Activated gamma-delta T cell (primary cell): ENCODE measurements at regions not wholly inside any gene's neighbourhood (a gene's known extent, or its start where the extent isn't known, plus 50 kb on each side); places are given as distances from the start of the nearest gene placed in this dataset.

Source experiments
- DNase-seq: peaks from one replicate; lab custom pipeline; 2025; lab: John Stamatoyannopoulos, UW

DNA sequence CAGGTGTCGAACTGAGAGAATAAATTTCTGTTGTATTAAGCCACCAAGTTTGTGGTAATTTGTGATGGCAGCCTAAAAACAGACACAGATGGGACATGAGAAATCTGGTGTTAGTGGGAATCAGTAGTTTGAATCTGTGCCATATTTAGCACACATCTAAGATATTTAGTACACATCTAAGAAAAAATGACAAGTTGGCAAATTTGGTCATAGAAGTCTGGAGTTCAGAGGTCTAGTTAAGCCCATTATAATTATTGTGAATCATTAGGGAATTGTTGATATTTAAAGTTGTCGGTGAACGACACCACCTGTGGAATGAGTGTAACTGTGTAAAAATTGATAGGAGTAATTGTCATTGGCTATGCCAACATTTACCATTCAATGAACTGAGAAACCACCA is 1138.8 kb upstream of the TMEFF2 start:
- DNase-seq: no peak

DNA sequence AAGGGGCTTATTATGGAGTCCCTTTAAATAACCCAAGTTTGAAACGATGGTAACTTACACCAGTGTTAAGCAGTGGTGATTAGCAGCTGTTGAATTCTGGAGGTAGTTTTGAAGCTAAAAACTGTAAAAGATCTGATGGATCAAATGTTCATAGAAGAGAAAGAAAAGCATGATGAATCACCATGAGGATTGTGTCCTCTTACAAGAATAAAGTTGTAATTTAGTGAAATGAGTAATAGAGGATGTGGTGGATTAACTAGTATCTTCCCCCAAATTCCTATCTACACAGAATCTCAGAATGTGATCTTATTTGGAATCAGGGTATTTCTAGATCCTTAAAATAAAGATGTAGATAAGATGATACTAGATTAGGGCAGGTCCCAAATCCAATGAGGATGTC is 1138.2 kb upstream of the TMEFF2 start:
- no peak for DNase-seq

DNA sequence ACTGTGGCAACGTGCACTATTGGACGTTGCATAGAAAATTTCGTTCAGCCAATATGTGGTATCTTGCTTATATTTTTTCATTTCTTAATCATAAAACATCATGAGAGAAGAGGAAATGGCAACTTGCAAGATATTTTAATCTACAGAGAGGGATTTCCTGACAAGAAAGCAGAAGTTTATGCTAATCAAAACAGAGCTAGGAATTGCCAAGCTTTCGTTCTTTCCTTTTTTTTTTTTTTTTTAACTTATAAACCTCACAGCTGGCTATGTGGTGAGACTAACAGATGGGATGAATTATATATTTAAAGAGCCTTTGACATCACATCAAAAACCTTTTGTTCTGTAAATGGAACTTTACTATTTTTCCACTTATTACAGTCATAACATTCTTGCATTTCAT is 1136.9 kb upstream of the TMEFF2 start:
- no peak for DNase-seq

DNA sequence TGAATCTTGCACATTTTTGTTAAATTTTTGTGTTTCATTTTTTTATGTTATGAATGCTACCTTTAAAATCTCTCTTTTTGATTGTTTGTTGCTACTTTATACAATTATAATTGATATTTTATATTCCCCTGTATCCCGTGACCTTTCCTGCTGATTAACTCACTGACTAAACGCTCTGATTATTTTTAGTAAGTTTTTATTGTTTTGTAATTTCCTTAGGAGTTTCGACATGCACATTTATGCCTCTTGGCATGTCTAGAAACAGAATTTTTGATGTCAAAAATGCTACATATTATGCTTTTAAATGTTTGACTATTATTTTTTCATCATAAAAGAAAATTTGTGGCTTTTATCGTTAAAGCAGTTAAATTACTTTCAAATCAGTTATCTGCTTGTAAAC is 1131.6 kb upstream of the TMEFF2 start:
- no peak for DNase-seq

DNA sequence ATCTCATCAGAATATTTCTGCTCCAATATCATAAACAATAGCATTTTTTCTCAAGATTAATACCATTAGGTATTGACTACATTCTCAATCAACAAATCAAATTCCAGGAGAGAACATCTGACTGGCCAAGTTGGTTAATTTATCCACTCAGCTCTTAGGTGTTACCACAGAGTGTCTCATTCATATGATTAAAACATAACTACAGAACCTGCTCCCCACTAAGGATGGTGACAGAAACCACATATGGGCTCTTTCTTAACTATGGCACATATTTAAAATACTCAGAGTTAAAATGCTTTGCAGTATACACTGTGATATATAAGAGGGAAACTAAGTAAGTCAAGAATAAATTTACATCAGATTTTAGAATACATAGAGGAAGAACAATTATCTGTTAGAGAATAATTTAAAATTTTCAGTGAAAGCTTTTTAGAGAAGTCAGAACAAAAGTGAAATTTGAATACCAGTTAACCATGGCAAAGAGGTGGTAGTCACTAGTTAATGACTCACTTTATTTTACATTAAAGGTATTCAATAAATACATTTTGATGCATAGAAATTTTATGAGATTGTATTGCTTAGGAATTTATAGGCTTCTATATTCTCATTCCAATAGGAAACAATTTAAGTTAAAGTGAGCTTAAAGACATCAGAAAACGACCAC is 1120.8 kb upstream of the TMEFF2 start:
- DNase-seq: no peak

DNA sequence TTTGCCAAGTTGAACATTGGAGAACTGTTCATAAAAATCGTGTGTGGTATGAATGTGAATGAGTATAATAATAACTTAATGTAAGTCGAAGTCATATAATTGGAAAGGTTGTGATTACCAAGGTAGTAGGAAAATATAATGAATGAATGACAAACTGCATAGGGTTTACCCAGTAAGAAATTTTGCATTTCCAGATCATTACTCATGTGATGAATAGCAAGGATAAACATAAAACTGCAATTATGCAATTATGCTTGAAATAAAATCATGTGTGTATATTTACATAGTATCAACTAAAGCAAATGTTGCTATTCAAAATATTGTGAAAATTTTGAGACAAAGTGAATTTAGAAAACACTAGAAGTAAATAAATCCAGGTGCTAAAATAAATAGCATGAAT is 1108.7 kb upstream of the TMEFF2 start:
- DNase-seq: no peak

DNA sequence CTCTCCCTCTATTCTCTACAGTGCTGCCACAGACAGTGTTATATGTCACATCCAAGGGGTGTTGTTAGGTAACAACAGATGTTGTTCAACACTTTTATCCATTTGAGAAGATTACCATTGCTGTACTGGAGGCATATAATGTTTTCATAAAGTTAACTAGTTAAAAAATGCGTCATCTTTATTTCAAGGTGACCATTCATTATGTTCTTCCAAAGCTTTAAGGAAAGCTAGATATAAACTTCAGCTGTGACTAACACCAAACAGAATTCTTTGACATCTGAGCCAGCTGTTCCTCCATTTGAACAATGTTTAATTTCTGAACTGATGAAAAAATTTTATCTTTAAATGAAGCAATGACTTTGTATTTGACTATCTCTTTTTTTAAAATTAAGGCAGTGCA is 1099.6 kb upstream of the TMEFF2 start:
- DNase-seq: no peak

DNA sequence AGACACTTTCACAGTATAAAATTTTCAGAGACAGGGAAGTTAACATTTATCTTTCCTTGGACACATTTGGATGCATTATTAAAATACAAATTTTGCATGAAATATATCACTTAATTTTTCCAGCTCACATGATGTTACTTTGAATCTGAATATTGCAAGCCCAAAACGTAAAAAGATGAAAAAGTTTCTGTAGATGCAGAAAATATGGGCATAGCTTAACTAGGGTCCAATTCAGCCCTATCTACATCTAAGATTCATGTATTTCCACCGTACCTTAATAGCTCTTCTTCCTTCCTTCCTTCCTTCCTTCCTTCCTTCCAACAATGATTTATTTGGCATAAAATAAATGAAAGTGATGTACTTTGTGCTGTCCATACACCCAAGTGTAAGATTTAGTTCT is 1084.6 kb upstream of the TMEFF2 start:
- DNase-seq: no peak

DNA sequence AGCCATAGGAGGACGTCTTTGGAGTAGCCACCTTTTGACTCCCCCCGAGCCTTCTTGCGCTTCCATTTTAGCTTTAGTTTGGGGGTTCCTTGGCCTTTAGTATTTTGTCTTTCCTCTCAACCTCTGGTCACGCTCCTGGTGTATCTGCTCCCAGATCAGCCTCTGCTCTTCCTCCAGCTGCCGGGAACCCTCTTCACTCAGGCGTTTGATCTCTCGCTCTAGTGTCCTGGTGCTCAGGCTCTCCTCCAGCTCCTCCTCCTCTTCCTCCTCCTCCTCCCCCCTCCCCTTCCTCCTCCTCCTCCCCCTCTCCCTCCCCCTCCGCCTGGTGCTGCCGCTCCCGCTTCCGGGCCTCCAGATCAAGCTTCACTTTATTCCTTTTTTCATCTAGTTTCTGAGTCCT is 1082.3 kb upstream of the TMEFF2 start:
- DNase-seq: no peak

DNA sequence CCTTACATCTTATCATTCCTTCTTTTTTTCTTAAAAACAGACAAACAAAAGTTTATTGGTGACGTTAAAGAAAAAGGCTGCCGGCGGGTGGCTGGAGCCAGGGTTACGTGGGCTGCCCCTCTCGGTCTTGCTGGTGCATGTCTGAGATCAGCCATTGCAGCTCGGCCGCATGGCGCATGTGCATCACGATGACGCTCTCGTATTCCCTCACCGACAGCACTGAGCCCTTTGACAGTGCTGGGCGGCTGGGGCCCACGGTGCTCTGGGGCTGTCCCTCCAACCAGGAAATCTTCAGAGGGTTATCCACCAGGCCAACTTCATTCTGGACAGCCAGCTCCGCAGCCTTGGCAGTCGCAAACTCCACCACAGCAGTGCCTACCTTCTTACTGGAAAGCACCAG is 1081.8 kb upstream of the TMEFF2 start:
- no peak for DNase-seq

DNA sequence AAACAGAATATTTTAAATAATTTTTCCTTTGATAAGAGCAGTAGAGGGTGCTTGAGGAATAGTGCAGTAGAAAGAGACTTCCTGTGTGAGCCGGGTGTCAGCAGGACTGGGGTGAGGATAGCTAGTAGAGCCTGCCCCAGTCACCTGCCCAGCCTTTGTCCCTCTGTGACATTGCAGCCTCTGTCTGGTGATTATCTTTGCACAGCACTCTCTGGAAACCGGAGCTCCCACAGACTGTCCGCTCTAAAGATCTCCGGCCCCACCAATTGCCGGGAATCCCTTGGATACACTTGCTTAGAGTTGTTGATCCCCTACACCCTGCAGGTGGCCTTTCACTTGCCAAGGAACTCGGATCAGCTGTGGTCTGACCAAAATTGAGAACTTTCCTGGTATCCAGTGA is 1081.3 kb upstream of the TMEFF2 start:
- DNase-seq: no peak

DNA sequence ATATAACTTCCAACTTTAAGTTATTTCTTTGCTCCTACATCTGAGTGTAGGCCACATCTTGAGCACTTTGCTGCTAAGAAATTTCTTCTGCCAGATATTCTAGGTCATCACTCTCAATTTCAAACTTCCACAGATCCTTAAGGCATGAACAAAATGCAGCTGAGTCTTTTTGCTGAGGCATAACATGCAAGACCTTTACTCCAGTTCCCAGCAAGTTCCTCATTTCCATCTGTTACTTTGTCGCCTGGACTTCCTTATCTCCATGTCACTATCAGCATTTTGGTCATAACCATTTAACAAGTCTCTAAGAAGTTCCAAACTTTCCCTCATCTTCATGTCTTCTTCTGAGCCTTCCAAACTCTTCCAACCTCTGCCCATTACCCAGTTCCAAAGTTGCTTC is 1077.3 kb upstream of the TMEFF2 start:
- no peak for DNase-seq

DNA sequence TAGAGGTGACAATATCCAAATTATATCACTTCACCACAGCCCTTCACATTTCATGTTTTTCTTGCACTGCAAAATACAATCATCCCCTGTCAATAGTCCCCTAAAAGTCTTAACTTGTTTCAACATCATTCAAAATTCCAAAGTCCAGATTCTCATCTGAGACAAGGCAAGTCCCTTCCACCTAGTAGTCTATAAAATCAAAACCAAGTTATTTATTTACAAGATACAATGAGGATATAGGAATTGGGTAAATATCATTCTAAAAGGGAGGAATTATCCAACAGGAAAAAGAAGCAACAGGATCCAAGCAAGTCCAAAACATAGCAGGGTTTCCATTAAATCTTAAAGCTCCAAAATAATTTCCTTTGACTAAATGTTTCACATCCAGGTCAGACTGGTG is 1076.1 kb upstream of the TMEFF2 start:
- no peak for DNase-seq

DNA sequence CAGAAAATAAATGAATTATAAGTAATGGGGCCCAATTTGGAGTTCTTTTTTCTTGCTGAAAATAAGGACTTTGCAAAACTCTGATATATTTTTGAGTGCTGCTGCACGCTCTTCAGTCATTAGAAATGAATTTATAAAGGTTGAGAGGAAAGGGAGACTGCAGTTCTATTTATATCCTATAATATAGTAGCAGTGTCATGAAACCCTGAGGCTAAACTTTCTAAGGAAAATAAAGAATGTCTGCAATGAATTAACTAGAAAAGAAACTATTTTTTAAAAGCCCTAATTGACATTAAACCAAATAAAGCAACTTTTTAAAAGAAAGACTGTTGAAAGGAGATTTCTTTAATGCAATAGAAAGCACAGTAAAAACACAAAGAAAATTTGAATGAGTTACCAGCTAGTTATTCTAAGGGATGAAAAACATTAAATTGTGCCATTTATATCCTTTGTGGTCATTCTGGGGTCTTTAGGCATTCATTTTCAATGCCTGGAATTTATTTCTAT is 1072.8 kb upstream of the TMEFF2 start:
- DNase-seq: no peak

DNA sequence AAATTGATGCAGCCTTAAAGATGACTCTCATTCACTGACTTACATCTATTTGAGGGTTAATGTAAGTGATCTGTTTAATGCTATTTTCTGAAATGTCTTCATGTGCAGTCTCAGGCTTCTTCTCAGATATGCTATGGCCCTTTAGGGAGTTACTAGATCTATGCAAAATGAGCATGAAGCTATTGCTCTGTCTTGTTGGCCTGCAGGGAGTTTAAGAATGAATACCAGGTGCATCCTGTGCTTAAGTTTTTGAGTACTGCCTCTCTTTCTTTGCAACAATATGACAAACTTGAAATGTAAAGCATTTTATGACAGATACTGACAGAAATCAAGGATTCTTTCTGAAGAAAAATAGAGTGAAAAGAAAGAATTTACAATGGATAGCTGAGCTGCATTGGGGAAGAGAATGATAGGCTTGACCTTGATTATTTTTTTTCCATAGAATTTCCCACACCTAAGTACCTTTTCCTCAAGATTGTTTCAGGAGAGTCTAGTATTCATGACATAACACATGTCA is 1058.3 kb upstream of the TMEFF2 start:
- DNase-seq: no peak

DNA sequence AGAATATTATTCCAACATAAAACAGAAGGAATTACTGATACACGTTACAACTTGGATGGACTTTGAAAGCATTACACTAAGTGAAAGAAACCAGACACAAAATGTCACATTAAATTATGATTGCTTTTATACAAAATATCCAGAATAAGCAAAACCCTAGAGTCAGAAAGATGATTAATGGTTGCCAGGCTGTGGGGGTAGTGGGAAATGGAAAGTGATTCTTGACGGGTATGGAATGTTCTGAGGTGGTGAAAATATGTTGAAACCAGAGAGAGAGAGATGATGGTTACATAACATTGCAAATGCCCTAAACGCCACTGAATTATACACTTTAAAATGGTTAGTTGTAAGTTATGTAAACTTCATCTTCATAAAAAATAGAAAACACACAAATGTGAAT is 1057.2 kb upstream of the TMEFF2 start:
- no peak for DNase-seq

DNA sequence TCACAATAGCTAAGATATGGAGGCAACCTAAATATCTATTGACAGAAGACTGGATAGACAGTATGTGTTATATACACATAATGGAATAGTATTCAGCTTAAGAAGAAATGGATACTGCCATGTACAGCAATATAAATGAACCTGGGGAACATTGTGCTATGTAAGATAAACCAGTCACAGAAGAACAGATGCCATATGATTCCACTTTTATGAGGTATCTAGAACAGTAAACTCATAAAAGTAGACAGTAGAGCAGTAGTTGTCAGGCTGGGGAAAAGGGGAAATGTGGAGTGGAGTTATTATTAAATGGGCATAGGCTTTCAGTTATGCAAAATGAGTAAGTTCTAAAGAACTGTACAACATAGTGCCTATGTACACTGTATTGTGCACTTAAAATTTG is 1055.7 kb upstream of the TMEFF2 start:
- DNase-seq: no peak

DNA sequence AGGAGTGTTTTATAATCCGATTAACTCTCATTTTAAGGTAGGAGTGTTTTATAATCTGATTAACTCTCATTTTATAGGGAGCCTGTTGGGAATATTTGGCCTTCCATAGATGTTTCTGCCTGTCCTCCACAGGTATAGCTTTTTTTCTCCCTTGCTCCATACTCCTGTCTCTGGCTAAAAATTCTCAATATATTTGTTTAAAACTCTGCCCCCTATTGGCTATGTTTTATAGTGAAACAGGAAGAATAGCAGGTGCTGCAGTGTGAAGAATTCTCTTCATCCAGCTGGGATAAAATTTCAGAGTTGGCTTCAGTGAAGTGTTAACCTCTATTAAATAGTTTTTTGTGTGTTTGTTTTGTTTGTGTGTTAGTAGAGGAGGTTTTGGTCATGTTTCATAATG is 1046.0 kb upstream of the TMEFF2 start:
- no peak for DNase-seq

DNA sequence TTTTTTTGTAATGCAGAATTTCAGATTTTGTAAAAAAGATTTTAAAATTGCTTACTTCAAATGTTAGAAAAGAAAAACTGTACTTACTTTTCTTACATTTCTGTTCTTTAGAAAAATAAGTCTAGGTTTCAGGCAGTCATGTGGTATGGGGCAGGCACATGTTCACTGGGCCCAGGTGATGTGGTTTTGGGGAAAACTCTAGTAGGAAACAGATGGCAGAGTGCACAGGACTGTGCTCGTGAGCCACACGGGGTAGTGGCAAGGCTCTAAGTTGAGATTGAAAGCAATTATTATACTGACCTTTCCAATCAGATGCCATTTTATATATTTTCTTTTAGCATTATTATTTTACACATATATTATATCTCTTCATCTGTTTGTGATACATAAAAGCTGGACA is 1036.9 kb upstream of the TMEFF2 start:
- DNase-seq: no peak

DNA sequence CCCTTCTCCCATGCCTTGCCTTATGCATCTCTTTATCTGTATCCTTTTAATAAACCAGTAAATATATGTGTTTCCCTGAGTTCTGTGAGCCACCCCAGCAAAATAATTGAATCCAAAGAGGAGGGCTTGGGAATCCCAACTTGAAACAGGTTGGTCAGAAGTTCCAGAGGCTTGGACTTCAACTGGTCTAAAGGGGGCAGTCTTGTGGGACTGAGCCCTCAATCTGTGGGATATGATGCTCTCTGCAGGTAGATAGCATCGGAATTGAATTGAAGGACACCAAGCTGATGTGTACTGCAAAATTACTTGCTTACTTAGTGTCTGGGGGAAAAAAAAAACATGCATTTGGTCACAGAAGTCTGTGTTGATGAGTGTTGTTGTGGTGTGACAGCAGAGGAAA is 1033.5 kb upstream of the TMEFF2 start:
- DNase-seq: no peak

DNA sequence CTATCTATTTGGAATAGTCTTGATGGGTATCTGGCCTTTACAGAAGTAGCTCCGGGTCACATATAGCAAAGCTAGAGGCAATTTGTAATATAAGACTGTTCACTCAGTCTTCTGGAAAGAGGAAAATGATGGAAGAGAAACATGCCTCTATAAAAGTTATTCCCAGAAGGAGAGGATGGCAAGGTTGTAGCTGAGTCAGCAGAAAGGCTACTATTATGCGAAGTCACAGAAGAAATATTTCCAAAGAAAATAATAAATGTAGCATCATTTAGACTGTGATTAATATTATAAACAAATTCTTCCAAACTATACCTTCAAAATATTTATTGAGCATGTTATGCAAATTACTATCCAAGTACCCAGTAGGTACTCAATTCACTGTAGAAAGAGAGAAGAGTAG is 1027.7 kb upstream of the TMEFF2 start:
- no peak for DNase-seq

DNA sequence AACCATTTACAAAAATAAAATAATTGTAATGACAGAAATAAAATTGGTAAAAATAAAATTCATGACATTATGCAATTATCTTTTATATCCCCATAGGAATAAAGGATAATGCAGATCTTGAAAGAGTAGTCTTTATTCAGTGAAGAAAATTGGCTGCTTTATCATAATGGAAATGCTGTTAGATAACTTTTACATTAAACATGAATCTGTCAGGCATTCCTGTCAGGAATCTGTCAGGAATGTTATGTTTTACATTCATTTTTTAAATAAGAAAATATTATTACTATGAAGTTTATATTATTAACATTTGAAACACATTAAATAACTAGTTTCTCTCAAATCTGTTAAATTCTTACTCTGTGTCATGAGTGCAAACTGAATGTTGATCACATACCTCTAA is 1024.7 kb upstream of the TMEFF2 start:
- no peak for DNase-seq

DNA sequence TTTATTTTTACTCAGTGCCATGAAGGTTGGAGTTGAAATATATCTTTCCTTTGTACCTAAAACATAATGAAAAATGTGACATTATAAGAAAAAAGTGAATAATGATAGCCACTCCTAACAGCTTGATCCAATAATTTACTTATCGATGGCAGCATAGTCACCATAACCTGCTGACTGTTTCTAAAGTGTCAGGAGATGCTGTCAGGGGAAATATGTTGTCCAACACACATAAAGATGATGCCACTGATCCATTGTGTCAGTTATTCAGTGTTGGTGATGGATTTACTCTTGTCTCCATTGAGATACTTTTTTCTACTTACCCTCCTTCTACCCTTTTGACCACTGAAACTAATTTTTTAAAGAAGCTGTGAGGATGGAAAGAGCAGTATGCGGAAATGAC is 1006.9 kb upstream of the TMEFF2 start:
- no peak for DNase-seq

DNA sequence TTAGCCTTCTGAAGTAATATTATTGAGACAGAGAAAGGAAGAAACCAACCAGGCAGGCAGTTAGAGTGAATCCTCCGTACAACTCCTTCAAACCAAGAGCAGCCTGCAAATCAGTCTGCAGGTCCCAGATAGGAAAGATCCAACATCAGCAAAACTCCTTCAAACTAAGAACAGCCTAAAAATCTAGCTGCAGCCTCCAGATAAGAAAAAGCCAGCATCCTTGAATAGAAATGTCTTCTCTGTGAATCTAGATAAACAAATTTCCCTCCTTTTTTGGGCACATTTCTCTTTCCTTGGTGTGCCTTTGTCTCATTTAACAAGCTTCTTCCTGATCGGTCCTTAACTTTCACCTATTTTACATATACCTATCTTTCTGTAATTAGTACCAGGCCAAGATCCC is 1004.6 kb upstream of the TMEFF2 start:
- DNase-seq: no peak
